ENCODE measurements at regions not wholly inside any gene's neighbourhood (a gene's known extent, or its start where the extent isn't known, plus 50 kb on each side); places are given as distances from the start of the nearest gene placed in this dataset.

- no peak for DNase-seq
- Mint-ChIP-seq H3K27me3 (ENCODE audit: insufficient read depth) (no peaks in the 10 kb centered on the region), H3K9me3 (no peaks in the 10 kb centered on the region), H3K27ac (no peak overlapping the region), H3K36me3 (ENCODE audit: low read depth) (no peaks in the 10 kb centered on the region), H3K4me3 (no peak overlapping the region), H3K4me1 (peaks cover 8% of the 10 kb centered on the region)
- no peak for TF ChIP-seq CTCF (conservative IDR thresholded peaks at IDR 0.05)
- WGBS, 2 experiments (ENCODE audit: insufficient coverage in 1 of 2, insufficient read length in 1 of 2): 92% methylated on average over 2 of the region's 2 CpGs; no CpG with 5 or more reads in 1 of the 2 experiments
- H3K36me3 ChIP-seq (ENCODE audit: control insufficient read depth, insufficient read depth, low read length): no peaks in the 10 kb centered on the region
- no peak overlapping the region for H3K9ac ChIP-seq (ENCODE audit: extremely low read depth, low read length, poor library complexity, severe bottlenecking)
- H3K4me3 ChIP-seq (ENCODE audit: low read length): no peak overlapping the region
- H3K27me3 ChIP-seq (ENCODE audit: control insufficient read depth, insufficient read depth, low read length, poor library complexity, severe bottlenecking): no peaks in the 10 kb centered on the region
- no peaks in the 10 kb centered on the region for H3K9me3 ChIP-seq (ENCODE audit: control insufficient read depth, low read length)
- H3K4me1 ChIP-seq (ENCODE audit: control insufficient read depth, insufficient read depth, low read length): no peaks in the 10 kb centered on the region
- no peak overlapping the region for H3K27ac ChIP-seq (ENCODE audit: low read depth, low read length)
Observed at GRCh38 chr3:148090156-148090555, 607.5 kb upstream of the AGTR1 start.

GRCh38 chr3:148092624-148093347, 604.9 kb upstream of the AGTR1 start:
- no peak overlapping the region for H3K9ac ChIP-seq (ENCODE audit: extremely low read depth, low read length, poor library complexity, severe bottlenecking)
- Mint-ChIP-seq H3K27me3 (ENCODE audit: insufficient read depth) (no peaks in the 10 kb centered on the region), H3K36me3 (ENCODE audit: low read depth) (no peaks in the 10 kb centered on the region), H3K27ac (no peak overlapping the region), H3K4me1 (peaks cover 11% of the 10 kb centered on the region), H3K4me3 (no peak overlapping the region), H3K9me3 (no peaks in the 10 kb centered on the region)
- no peak for TF ChIP-seq CTCF (conservative IDR thresholded peaks at IDR 0.05)
- H3K27ac ChIP-seq (ENCODE audit: low read depth, low read length): no peak overlapping the region
- no peaks in the 10 kb centered on the region for H3K36me3 ChIP-seq (ENCODE audit: control insufficient read depth, insufficient read depth, low read length)
- H3K4me1 ChIP-seq (ENCODE audit: control insufficient read depth, insufficient read depth, low read length): no peaks in the 10 kb centered on the region
- H3K4me3 ChIP-seq (ENCODE audit: low read length): no peak overlapping the region
- no peaks in the 10 kb centered on the region for H3K27me3 ChIP-seq (ENCODE audit: control insufficient read depth, insufficient read depth, low read length, poor library complexity, severe bottlenecking)
- no peak for DNase-seq
- H3K9me3 ChIP-seq (ENCODE audit: control insufficient read depth, low read length): no peaks in the 10 kb centered on the region
- WGBS, 2 experiments (ENCODE audit: insufficient coverage in 1 of 2, insufficient read length in 1 of 2): 75 to 82% methylated on average over 2 to 5 of the region's 5 CpGs

GRCh38 chr3:148093753-148094152, 604.0 kb upstream of the AGTR1 start:
- H3K4me3 ChIP-seq (ENCODE audit: low read length): no peak overlapping the region
- no peaks in the 10 kb centered on the region for H3K27me3 ChIP-seq (ENCODE audit: control insufficient read depth, insufficient read depth, low read length, poor library complexity, severe bottlenecking)
- H3K27ac Mint-ChIP-seq: no peak overlapping the region
- H3K9ac ChIP-seq (ENCODE audit: extremely low read depth, low read length, poor library complexity, severe bottlenecking): no peak overlapping the region
- 90% methylated on average over 1 of the region's 1 CpG; no CpG with 5 or more reads in 1 of the 2 experiments for WGBS, 2 experiments (ENCODE audit: insufficient coverage in 1 of 2, insufficient read length in 1 of 2)
- no peaks in the 10 kb centered on the region for H3K9me3 ChIP-seq (ENCODE audit: control insufficient read depth, low read length)
- no peaks in the 10 kb centered on the region for H3K36me3 ChIP-seq (ENCODE audit: control insufficient read depth, insufficient read depth, low read length)
- TF ChIP-seq CTCF (conservative IDR thresholded peaks at IDR 0.05): no peak
- H3K27ac ChIP-seq (ENCODE audit: low read depth, low read length): no peak overlapping the region
- H3K4me3 Mint-ChIP-seq: no peak overlapping the region
- no peaks in the 10 kb centered on the region for H3K9me3 Mint-ChIP-seq
- peaks cover 11% of the 10 kb centered on the region for H3K4me1 Mint-ChIP-seq
- no peaks in the 10 kb centered on the region for H3K27me3 Mint-ChIP-seq (ENCODE audit: insufficient read depth)
- DNase-seq: no peak
- H3K4me1 ChIP-seq (ENCODE audit: control insufficient read depth, insufficient read depth, low read length): no peaks in the 10 kb centered on the region
- no peaks in the 10 kb centered on the region for H3K36me3 Mint-ChIP-seq (ENCODE audit: low read depth)
